SJCRH30 (cell line): ENCODE measurements at regions not wholly inside any gene's neighbourhood (a gene's known extent, or its start where the extent isn't known, plus 50 kb on each side); places are given as distances from the start of the nearest gene placed in this dataset.
"Not testable (repeated sequence)": the region's sequence is repeated elsewhere in the genome, so short reads cannot be mapped to it uniquely, and the experiment has no call there.

Experiments
- DNase-seq, 2 experiments: peaks; one replicate each; pipeline ENCODE4 v3.0.0-alpha.2; 2015 to 2020
- H3K27ac ChIP-seq: fragments of 250-450 bp; sonication (Bioruptor Pico); 2 replicates; pipeline ENCODE4 v1.5.1; 2020; ENCODE audit warnings: mild to moderate bottlenecking, moderate library complexity
- H3K27me3 ChIP-seq: fragments of 250-450 bp; sonication (Bioruptor Pico); 2 replicates; pipeline ENCODE4 v1.5.1; 2020; ENCODE audit warnings: mild to moderate bottlenecking, moderate library complexity
- H3K36me3 ChIP-seq: fragments of 250-450 bp; sonication (Bioruptor Pico); 2 replicates; pipeline ENCODE4 v1.5.1; 2020; ENCODE audit warnings: mild to moderate bottlenecking, moderate library complexity
- H3K4me1 ChIP-seq: fragments of 250-450 bp; sonication (Bioruptor Pico); 2 replicates; pipeline ENCODE4 v1.5.1; 2020; ENCODE audit warnings: mild to moderate bottlenecking, moderate library complexity
- H3K4me3 ChIP-seq: fragments of 250-450 bp; sonication (Bioruptor Pico); 2 replicates; pipeline ENCODE4 v1.5.1; 2020; ENCODE audit warnings: mild to moderate bottlenecking, moderate library complexity
- H3K9me3 ChIP-seq: fragments of 250-450 bp; sonication (Bioruptor Pico); replicated peaks from 2 replicates; pipeline ENCODE4 v1.5.1; 2020; ENCODE audit warnings: mild to moderate bottlenecking, moderate library complexity

DNA sequence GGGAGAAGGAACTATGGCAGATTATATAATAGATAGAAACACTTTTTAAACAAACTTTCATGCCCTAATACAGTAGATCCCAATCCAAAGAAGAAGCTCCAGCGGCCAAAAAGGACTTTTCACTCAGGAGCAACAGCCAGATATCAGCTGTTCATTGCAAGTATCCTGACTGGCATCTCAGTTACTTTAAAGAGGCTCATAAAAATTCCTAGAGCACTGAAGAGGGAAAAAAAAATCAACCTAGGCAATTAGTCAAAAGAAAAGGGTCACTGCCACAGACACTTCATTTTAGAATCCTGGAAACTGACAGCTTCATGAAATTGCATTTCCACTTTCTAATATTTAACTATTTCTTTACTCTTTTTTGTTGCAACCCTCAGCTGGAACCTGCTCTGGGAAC is 170.6 kb upstream of the SOX6 start:
- Histone ChIP-seq H3K4me3 (no peak overlapping the region), H3K27ac (no peak overlapping the region), H3K27me3 (no peaks in the 10 kb centered on the region), H3K9me3 (no peaks in the 10 kb centered on the region), H3K4me1 (no peaks in the 10 kb centered on the region), H3K36me3 (no peaks in the 10 kb centered on the region)
- no peak for DNase-seq

DNA sequence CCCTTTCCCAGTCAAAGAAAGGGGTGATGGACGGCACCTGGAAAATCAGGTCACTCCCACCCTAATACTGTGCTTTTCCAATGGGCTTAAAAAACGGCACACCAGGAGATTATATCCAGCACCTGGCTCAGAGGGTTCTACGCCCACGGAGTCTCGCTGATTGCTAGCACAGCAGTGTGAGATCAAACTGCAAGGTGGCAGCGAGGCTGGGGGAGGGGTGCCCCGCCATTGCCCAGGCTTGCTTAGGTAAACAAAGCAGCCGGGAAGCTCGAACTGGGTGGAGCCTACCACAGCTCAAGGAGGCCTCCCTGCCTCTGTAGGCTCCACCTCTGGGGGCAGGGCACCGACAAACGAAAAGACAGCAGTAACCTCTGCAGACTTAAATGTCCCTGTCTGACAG is 164.4 kb upstream of the SOX6 start:
- H3K9me3 ChIP-seq, H3K27me3 ChIP-seq, H3K27ac ChIP-seq, H3K4me1 ChIP-seq, H3K36me3 ChIP-seq, DNase-seq, H3K4me3 ChIP-seq: not testable (repeated sequence)

DNA sequence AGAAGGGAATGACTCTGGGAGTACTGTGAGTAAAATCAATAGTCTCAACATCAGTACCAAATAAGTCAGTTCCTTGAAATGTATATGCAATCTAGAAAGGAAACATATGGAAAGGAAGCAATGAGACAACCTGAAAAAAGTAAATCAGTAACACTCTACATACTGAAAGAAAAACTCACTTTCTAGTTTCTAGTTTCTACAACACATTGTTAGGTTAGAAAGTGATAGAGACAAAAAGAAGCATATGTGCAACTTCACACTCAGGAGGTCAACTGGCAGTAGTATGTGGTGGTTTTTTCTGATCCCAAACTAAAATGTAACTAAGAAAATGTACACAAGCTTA is 156.5 kb upstream of the SOX6 start:
- H3K4me1 ChIP-seq: no peaks in the 10 kb centered on the region
- no peaks in the 10 kb centered on the region for H3K27me3 ChIP-seq
- H3K36me3 ChIP-seq: no peaks in the 10 kb centered on the region
- no peaks in the 10 kb centered on the region for H3K9me3 ChIP-seq
- no peak overlapping the region for H3K4me3 ChIP-seq
- no peak for DNase-seq
- H3K27ac ChIP-seq: no peak overlapping the region

DNA sequence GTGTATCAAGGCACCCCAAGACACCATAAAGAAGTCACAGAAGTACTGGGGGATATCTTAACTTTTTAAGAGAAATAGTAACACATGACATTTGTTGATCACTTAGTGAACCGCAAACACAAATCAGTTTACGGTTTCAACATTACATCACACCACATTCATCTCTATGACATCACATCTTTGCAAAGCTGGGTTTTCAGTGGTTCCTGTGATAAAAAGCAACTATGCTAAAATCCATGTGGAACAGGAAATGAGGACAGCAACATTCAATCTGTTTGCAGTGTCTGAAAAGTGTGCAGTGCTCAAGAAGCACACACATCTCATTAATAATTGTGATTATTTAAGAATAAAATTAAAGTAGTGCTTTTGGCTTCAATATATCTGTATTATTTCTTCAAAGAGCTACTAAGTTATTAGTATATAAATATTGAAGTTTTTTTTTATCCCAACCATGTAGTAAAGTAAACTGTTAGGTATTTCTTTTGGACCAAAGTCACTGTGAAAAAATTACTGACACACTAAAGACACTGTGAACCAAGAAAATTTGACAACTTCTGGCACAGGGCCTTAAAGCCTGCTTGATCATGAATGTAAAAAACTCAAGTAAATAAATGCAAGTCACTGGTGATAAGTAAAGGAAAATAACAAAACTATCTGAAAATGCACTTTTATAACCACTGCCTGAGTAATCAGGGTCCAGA is 156.0 kb upstream of the SOX6 start:
- no peaks in the 10 kb centered on the region for H3K9me3 ChIP-seq
- no peak overlapping the region for H3K4me3 ChIP-seq
- no peak for DNase-seq
- H3K27ac ChIP-seq: no peak overlapping the region
- H3K4me1 ChIP-seq: no peaks in the 10 kb centered on the region
- H3K36me3 ChIP-seq: no peaks in the 10 kb centered on the region
- no peaks in the 10 kb centered on the region for H3K27me3 ChIP-seq

DNA sequence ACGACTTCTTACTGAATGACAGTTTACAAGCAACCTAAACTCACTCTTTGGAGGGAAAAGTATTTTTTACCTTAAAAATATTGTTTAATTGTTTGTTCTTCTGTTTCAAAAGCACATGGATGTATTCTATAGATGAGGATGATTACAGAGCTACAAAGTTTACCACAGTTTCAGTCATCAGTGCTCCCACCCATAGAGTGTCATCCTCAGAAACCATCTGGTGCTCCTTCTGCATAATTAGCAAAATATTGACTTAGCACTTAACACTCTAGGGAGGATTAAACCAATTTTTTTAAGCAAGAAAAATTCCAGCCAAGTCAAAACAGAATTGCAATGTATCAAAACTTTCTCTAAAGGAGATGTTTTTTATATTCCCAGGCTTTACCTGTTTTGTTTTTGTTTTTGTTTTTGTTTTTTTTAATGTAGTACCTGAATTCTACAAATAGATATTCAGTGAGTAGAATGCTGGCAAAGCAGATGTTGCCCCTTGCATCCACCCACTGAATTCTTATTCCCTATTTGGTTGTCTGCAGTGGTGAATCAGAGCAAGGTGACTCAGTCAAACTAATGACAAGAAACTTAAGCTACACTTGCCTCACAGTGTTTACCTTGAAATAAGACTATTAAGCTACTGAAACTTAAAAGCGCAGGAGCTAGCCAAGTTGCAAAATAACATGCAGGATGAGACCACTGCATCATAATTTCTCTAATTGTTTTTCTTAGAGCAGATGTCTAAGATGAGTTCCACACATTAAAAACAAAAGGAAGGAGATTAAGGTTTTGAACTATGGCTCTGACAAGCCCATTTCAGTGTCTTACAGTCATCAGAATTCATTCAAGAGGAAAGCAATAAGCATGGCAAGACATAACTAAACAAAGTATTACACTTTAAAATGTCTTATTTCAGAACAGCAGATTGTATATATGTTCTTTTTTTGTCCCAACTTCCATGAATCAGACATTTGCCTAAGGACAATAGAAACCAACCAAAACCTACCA is 155.1 kb upstream of the SOX6 start:
- H3K9me3 ChIP-seq: no peaks in the 10 kb centered on the region
- H3K27me3 ChIP-seq: no peaks in the 10 kb centered on the region
- H3K4me1 ChIP-seq: no peaks in the 10 kb centered on the region
- H3K27ac ChIP-seq: no peak overlapping the region
- H3K4me3 ChIP-seq: no peak overlapping the region
- no peaks in the 10 kb centered on the region for H3K36me3 ChIP-seq
- no peak for DNase-seq

DNA sequence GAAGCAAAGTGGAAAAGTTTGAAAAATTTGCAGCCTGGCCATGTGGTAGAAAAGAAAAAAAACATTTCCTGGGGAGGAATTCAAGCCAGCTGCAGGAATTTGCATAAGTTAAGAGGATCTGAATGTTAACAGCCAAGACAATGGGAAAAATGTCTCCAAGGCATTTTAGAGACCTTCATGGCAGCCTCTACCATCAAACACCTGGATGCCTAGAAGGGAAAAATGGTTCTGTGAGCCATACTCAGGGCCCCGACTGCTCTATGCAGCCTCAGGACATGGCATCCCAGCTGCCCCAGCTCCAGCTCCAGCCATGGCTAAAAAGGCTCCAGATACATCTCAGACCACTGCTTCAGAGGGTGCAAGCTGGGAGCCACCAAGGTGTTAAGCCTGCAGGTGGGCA is 149.1 kb upstream of the SOX6 start:
- no peak overlapping the region for H3K4me3 ChIP-seq
- no peak overlapping the region for H3K27ac ChIP-seq
- no peak for DNase-seq
- no peaks in the 10 kb centered on the region for H3K36me3 ChIP-seq
- H3K9me3 ChIP-seq: no peaks in the 10 kb centered on the region
- no peaks in the 10 kb centered on the region for H3K4me1 ChIP-seq
- no peaks in the 10 kb centered on the region for H3K27me3 ChIP-seq

DNA sequence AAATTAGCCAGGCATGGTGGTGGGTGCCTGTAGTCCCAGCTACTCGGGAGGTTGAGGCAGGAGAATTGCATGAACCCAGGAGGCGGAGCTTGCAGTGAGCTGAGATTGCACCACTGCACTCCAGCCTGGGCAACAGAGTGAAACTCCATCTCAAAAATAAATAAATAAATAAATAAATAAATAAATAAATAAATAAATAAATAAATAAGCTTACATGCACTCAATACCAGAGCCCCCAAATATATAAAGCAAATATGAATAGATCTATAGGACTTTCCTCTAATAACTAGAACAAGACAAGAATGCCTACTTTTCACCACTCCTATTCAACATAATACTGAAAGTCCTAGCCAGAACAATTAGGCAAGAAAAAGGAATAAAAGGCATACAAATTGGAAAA is 147.5 kb upstream of the SOX6 start:
- H3K4me1 ChIP-seq, H3K9me3 ChIP-seq, DNase-seq, H3K36me3 ChIP-seq, H3K4me3 ChIP-seq, H3K27me3 ChIP-seq, H3K27ac ChIP-seq: not testable (repeated sequence)

DNA sequence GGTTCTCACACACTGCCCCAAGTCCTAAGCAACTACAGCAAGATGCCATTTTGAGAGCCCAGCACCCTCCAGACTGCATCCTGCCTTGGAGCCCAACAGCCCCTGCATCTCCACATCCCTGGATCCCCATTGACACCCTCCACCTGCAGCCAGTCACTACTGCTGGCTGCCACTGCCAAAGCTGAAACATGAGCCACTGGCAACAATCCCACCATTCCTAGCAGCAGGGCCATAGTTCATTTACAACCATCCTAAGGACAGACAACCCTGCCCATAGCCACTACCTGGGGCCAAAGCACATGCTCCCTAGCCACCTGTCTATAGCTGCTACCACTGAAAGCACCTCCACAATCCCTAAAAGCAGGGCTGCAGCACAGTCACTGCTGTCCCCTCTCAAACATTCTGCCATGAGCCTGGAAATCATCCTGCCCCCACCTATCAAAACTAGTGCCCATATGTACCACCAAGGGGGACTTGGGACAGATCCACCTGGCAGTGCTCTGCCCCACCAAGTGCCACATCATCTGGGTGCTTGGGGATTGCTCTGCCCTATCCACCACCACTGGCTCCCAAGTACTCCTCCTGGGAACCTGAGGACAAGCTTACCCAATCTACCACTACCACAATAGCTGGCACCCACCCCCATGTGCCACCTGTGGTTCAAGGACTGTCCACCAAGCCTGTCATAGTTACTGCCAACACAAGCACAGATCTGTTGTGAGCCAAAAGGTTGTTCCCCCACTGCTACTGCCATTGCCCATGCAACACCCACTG is 138.8 kb upstream of the SOX6 start:
- Histone ChIP-seq H3K27ac (no peak overlapping the region), H3K36me3 (no peaks in the 10 kb centered on the region), H3K27me3 (no peaks in the 10 kb centered on the region), H3K4me3 (no peak overlapping the region), H3K9me3 (no peaks in the 10 kb centered on the region), H3K4me1 (no peaks in the 10 kb centered on the region)
- DNase-seq: no peak

DNA sequence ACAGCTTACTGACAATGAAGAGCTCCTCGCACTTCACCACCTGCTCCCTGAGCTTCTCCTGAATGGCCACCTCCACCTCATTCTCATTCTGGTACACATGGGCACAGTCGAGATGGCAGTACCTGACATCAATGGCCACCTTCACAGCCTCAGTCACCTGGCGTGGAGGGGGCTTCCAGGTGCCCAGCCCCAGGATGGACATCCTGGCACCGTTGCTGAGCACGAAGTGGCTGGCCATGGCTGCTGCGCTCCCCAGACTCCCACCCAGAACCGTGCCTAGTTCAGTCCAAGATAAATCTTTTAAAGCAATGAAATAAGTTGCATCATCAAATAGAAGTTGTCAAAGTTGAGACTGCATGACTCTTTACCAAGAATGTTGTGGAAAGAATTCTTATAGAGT is 128.1 kb upstream of the SOX6 start:
- DNase-seq: no peak
- H3K27me3 ChIP-seq: no peaks in the 10 kb centered on the region
- no peak overlapping the region for H3K27ac ChIP-seq
- no peaks in the 10 kb centered on the region for H3K9me3 ChIP-seq
- H3K36me3 ChIP-seq: no peaks in the 10 kb centered on the region
- H3K4me1 ChIP-seq: no peaks in the 10 kb centered on the region
- no peak overlapping the region for H3K4me3 ChIP-seq

DNA sequence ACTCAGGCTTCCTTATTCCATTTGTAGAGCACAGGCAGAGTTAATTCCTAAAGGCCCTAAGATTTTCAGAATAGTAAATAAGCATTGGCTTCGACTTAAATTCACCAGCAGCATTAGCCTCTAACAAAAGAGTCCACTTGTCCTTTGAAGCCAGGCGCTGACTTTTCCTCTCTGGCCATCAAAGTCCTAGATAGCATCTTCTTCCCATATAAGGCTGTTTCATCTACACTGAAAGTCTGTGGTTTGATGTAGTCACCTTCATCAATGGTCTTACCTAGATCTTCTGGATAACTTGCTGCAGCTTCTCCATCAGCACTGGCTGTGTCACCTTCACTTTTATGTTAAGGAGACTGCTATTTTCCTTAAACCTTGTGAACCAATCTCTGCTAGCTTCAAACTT is 118.3 kb upstream of the SOX6 start:
- H3K27ac ChIP-seq: no peak overlapping the region
- no peaks in the 10 kb centered on the region for H3K27me3 ChIP-seq
- no peaks in the 10 kb centered on the region for H3K9me3 ChIP-seq
- H3K4me1 ChIP-seq: no peaks in the 10 kb centered on the region
- H3K4me3 ChIP-seq: no peak overlapping the region
- DNase-seq: no peak
- no peaks in the 10 kb centered on the region for H3K36me3 ChIP-seq

DNA sequence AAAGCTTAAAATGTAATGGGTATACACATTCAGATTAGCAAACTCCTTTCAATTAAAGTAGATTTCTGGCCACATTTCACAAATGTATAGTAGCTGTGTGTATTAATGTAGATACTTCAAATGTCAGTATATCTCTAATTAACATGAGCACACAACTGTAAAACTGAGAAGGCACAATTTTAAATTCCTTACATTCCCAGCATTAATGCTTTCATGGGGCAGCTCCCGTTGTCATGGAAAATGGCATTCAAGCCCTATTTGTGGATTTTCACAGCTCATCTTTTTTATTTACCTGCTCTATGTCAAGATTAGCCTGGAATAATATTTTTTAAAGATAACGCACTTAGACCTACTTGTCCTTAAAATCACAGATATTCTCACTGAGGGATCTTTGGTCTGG is 113.6 kb upstream of the SOX6 start:
- no peak for DNase-seq
- Histone ChIP-seq H3K27ac (no peak overlapping the region), H3K36me3 (no peaks in the 10 kb centered on the region), H3K4me1 (no peaks in the 10 kb centered on the region), H3K4me3 (no peak overlapping the region), H3K27me3 (no peaks in the 10 kb centered on the region), H3K9me3 (no peaks in the 10 kb centered on the region)

DNA sequence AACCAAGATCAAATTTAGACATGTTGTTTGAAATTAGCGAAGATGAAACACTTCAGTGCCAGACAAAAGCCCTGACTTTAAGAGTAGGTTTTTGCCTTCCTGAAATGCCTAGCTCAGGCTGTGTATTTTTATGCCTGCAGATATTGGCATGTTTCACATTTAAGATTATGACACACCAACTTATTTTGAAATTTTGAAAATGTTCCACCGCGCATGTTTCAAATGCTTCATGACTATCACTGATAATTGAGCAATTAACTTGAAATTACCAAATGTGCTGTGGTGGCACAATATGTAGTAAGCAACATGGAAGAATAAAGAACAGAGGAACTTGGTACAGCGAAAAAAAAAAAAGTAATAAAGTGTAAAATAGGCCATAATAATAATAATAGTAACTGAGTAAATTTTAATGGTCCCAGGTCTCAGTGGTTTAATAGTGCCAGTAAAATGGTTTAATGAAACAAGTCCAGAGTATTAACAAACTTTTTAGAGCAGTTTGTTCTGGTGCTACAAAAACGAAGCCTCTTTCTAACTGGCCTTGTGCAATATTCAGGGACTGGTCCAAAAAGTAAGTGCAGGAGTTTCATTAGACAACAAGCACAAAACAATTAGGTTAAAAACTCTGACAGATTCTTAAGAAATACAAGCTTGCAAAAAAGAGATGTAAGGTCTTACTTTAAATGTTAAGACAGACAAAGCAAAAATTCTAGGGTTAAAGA is 112.5 kb upstream of the SOX6 start:
- no peak for DNase-seq
- H3K4me3 ChIP-seq: no peak overlapping the region
- no peaks in the 10 kb centered on the region for H3K4me1 ChIP-seq
- no peaks in the 10 kb centered on the region for H3K27me3 ChIP-seq
- H3K27ac ChIP-seq: no peak overlapping the region
- no peaks in the 10 kb centered on the region for H3K9me3 ChIP-seq
- no peaks in the 10 kb centered on the region for H3K36me3 ChIP-seq

DNA sequence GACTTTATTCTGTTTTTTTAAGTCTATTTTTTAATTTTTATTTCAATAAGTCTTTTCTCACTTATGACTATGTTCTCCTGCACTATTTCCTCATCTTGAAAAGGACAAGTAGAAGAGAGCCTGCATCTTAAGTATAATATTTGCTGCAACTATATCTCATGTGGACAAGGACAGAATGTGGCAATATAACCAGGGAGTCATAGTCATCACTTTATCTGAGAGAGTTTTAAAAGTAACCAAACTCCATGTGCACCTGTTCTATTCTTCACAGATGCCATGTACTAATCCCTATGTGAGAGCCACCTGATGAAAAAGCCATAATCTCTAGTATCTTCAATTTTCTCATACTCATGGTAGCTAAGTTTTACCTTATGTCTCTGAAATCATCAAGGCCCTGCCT is 104.2 kb upstream of the SOX6 start:
- H3K4me1 ChIP-seq: no peaks in the 10 kb centered on the region
- H3K4me3 ChIP-seq: no peak overlapping the region
- H3K27ac ChIP-seq: no peak overlapping the region
- no peaks in the 10 kb centered on the region for H3K36me3 ChIP-seq
- H3K9me3 ChIP-seq: no peaks in the 10 kb centered on the region
- DNase-seq: no peak
- H3K27me3 ChIP-seq: no peaks in the 10 kb centered on the region

DNA sequence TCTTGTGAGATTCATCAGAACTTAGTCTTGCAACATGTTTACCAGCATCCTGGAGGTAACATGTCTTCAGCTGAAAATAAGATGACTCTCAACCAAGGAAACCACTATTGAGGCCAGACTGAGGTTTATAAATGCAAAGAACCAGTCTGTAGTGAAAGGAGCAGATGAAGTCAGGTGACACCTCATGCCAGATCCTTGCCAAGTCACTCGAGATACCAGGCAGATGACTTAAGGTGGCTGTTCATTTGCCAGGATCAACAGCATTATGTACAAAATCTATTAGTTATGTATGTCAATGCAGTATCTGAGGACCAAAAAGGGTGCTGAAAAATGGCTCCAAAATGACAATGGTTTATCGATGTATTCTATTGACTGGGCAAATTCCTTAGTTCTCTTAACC is 100.0 kb upstream of the SOX6 start:
- Histone ChIP-seq H3K9me3 (no peaks in the 10 kb centered on the region), H3K4me1 (no peaks in the 10 kb centered on the region), H3K27me3 (no peaks in the 10 kb centered on the region), H3K4me3 (no peak overlapping the region), H3K36me3 (no peaks in the 10 kb centered on the region), H3K27ac (no peak overlapping the region)
- no peak for DNase-seq
